Urothelium cell line (cell line): ENCODE measurements at regions not wholly inside any gene's neighbourhood (a gene's known extent, or its start where the extent isn't known, plus 50 kb on each side); places are given as distances from the start of the nearest gene placed in this dataset.
"Not testable (repeated sequence)": the region's sequence is repeated elsewhere in the genome, so short reads cannot be mapped to it uniquely, and the experiment has no call there.

Experiments used
- DNase-seq: peaks from one replicate; pipeline ENCODE4 v3.0.0; 2011; ENCODE audit warnings: low spot score, mixed read lengths
- FAIRE-seq: peaks from 2 replicates; lab custom pipeline; 2011; peaks lifted over from hg19 to GRCh38; lab: Jason Lieb, UNC

DNA sequence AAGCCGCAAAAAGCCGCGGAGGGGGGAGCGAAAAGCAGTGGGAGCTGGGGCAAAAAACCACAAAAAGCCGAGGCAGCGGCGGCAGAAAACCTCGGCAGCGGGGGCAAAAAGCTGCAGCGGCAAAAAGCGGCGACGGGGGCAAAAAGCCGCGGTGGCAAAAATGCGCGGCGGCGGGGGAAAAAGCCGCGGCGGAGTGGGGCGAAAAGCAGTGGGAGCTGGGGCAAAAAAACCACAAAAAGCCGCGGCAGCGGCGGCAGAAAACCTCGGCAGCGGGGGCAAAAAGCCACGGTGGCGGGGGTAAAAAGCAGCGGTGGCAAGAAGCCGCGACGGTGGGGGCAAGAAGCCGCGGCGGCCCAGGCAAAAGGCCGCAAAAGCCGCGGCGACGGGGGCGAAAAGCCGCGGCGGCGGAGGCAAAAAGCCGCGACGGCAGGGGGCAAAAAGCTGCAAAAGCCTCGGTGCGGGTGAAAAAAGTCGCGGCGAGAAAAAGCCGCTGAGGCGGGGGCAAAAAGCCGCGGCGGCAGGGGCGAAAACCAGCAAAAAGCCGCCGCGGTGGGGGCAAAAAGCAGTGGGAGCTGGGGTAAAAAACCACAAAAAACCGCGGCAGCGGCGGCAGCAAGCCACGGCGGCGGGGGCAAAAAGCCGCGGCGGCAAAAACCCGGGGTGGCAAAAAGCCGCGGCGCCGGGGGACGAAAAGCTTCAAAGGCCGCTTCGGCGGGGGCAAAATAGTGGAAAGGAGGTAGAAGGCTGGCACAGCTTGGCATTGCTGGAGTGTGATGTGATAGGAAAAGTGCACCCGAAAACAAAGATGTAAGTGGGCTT lies 135.9 kb downstream of the ZNF92 start:
- no peak for FAIRE-seq
- peak; percentile 18 for DNase-seq

DNA sequence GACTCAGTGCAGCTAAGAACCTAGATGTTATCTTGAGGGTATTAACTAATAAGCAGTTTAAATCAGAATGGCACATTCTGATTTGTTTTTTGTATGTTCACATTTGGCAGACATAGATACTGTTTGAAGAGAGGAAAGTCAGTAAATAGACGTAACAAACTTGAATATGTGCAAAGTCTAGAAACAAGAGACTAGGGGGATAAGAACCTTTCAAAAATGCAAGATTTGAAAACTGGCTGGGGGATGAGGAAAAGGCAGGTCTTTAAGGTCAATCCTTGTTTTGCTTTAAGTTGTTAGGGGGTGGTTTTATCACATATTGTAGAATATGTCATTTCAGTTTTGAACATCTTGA lies 136.5 kb downstream of the ZNF92 start:
- FAIRE-seq, DNase-seq: not testable (repeated sequence)

DNA sequence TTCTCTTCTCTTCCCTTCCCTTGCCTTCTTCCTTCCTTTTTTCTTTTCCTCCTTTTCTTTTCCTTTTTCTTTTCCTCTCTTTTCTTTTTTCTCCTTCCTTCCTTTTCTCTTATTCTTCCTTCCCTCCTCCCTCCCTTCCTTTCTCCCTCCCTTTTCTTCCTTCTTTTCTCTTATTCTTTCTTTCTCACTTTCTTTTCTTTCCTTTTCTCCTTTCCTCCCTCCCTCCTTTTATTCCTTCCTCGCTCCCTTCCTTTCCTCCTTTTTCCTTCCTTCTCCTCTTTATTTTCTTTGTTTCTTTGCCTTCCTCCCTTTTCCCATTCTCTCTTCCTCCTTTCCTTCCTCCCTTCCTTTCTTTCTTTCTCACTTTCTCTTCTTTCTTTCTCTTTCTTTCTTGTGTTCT lies 146.1 kb downstream of the ZNF92 start:
- not testable (repeated sequence) for FAIRE-seq, DNase-seq

- DNase-seq, FAIRE-seq: not testable (repeated sequence)
Observed at GRCh38 chr7:65545465-65546161, 172.0 kb downstream of the ZNF92 start.

DNA sequence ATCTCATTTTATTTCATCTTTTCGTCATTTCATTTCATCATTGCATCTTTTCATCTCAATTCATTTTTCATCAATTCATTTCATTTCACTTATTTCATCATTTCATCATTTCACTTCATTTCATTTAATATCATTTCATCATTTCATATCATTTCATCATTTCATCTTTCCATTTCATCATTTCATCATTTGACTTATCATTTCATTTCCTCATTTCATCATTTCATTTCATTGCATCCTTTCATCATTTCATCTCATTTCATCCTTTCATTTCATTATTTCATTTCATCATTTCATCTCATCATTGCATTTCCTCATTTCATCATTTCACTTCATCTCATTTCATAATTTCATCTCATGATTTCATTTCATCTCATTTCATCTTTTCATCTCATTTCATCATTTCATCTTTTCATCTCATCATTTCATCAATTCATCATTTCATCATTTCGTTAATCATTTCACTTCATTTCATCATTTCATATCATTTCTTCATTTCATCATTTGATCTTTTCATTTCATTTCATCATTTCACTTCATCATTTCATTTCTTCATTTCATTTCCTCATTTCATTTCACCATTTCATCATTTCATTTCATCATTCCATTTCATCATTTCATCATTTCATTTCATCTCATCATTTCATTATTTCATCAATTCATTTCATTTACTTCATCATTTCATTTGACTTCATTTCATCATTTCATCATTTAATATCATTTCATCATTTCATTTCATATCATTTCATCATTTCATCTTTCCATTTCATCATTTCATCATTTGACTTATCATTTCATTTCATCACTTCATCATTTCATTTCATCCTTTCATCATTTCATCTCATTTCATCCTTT lies 176.2 kb downstream of the ZNF92 start:
- DNase-seq, FAIRE-seq: not testable (repeated sequence)

DNA sequence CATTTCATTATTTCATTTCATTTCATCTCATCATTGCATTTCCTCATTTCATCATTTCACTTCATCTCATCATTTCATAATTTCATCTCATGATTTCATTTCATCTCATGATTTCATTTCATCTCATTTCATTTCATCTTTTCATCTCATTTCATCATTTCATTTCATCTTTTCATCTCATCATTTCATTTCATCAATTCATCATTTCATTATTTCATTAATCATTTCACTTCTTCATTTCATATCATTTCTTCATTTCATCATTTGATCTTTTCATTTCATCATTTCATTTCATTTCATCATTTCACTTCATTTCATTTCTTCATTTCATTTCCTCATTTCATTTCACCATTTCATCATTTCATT lies 176.8 kb downstream of the ZNF92 start:
- not testable (repeated sequence) for FAIRE-seq

GRCh38 chr7:65551042-65551441 lies 177.4 kb downstream of the ZNF92 start:
- not testable (repeated sequence) for DNase-seq, FAIRE-seq

More for the DNA sequence above, 176.8 kb downstream of the ZNF92 start:
- DNase-seq: not testable (repeated sequence)

DNA sequence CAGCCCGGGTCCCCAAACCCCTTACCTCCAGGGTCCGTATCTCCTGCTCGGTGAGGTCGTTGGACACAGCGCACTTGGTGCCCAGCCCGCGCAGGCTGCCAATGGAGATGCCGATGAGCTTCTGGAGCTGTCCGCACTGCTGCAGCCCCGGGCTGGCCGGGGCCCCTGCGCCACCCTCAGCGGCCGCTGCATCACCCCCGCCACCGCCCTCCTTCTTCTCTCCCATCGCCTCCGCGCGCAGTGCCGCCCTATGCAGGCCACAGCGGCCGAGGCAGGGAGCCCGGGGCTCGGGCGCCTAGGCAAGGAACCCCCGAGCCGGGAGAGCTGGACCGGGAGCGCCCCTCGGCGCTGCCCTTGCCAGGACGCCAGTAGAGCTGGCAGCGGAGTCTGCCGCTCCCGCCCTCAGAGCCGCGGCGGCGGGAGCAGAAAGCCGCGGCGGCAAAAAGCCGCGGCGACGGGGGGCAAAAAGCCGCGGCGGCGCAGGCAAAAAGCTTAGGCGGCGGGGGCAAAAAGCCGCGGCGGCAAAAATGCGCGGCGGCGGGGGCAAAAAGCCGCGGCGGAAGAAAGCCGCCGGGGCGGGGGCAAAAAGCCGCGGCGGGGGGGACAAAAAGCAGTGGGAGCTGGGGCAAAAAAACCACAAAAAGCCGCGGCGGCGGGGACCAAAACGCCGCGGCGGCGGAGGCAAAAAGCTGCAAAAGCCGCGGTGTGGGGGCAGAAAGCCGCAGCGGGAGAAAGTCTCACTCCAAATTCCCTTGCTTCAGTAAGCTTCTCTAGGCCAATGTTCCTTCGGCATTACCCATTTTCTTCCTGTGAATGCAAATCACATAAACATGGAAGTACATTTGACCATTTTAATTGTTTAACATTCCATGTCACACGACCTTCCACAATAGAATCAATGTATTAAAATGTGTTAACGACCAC lies 181.2 kb downstream of the ZNF92 start:
- DNase-seq: not testable (repeated sequence)

DNA sequence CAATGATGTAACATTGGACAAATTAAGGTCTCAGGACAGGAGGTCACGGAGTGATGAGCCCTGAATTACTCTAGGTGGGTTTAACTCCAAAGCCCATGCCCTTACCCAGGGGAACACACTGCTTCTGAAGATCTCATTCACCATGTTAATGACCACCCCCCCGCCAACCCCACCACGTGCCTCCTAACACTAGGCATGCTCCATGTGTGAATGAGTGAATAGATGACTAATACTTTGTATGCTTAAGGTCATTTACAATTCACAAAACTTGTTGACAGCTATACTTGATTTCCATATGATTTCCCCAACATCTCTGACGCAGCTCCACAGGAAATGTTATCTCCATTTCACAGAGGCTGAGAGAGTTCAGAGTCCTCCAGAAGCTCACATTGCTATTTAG lies 184.9 kb downstream of the ZNF92 start:
- not testable (repeated sequence) for FAIRE-seq, DNase-seq

More for the DNA sequence above, 181.2 kb downstream of the ZNF92 start:
- FAIRE-seq: not testable (repeated sequence)

- DNase-seq, FAIRE-seq: not testable (repeated sequence)
Observed at GRCh38 chr7:65561786-65562372, 188.2 kb downstream of the ZNF92 start.

GRCh38 chr7:65562522-65562921 lies 188.9 kb downstream of the ZNF92 start:
- not testable (repeated sequence) for DNase-seq, FAIRE-seq

- DNase-seq, FAIRE-seq: not testable (repeated sequence)
Observed at GRCh38 chr7:65563333-65563732, 189.7 kb downstream of the ZNF92 start.

GRCh38 chr7:65568226-65568625 lies 194.6 kb downstream of the ZNF92 start:
- DNase-seq, FAIRE-seq: not testable (repeated sequence)

GRCh38 chr7:65570990-65571389 lies 197.3 kb downstream of the ZNF92 start:
- FAIRE-seq, DNase-seq: not testable (repeated sequence)

GRCh38 chr7:65572581-65572980 lies 198.9 kb downstream of the ZNF92 start:
- not testable (repeated sequence) for DNase-seq, FAIRE-seq

DNA sequence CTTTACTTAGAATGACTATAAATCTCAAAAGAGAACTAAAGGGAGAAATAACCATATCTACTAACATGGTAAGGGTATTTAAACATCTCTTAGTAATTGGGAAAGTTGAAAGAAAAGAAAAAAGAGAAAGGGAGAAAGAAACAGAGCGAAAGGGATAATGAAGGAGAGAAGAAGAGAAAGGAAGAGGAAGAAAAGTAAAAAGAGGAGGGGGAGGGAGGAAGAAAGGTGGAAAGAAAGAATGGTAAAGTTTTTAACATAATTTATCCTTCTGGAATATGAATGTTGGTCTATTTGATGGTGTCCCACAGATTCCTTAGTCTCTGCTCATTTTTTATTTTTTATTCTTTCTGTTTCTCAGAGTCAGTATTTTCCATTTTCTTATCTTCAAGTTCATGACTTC lies 202.7 kb downstream of the ZNF92 start:
- DNase-seq, FAIRE-seq: not testable (repeated sequence)

DNA sequence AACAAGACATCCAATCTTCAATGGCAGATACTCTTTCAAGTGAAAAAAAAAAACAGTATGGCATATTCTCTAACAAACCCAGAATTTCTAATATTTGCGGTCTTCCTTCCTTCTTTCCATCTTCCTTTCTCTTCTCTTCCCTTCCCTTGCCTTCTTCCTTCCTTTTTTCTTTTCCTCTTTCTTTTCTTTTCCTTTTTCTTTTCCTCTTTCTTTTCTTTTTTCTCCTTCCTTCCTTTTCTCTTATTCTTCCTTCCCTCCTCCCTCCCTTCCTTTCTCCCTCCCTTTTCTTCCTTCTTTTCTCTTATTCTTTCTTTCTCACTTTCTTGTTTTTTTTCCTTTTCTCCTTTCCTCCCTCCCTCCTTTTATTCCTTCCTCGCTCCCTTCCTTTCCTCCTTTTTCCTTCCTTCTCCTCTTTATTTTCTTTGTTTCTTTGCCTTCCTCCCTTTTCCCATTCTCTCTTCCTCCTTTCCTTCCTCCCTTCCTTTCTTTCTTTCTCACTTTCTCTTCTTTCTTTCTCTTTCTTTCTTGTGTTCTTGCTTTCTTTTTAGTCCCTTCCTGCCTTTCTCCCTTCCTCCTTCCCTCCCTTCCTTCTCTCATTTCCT lies 209.0 kb downstream of the ZNF92 start:
- FAIRE-seq, DNase-seq: not testable (repeated sequence)

GRCh38 chr7:65602495-65602894 lies 228.8 kb downstream of the ZNF92 start:
- FAIRE-seq, DNase-seq: not testable (repeated sequence)

GRCh38 chr7:65609131-65609530 lies 235.5 kb downstream of the ZNF92 start:
- FAIRE-seq: no peak

More at GRCh38 chr7:65609131-65609530, 235.5 kb downstream of the ZNF92 start:
- no peak for DNase-seq
